Transverse colon (tissue), 3 donors: ENCODE measurements at regions not wholly inside any gene's neighbourhood (a gene's known extent, or its start where the extent isn't known, plus 50 kb on each side); places are given as distances from the start of the nearest gene placed in this dataset.

Experiments used
- CTCF ChIP-seq, 5 experiments: fragments of 200-600 bp in 3 of 5; fragments of 450-650 bp in 2 of 5; sonication (generic) in 3 of 5; IDR thresholded peaks; 1 replicate in 2 of 5; 2 replicates in 3 of 5; pipeline ENCODE4 v1.5.1; 2016 to 2017; ENCODE audit warnings: antibody characterized with exemption in 5 of 5, inconsistent platforms in 3 of 5, mild to moderate bottlenecking in 2 of 5, moderate library complexity in 1 of 5
- EP300 ChIP-seq: sonication (generic); formaldehyde crosslinking; IDR thresholded peaks from one replicate; pipeline ENCODE4 v1.6.1; 2017; ENCODE audit warnings: antibody characterized with exemption, low read depth
- POLR2A ChIP-seq: fragments of 450-650 bp; IDR thresholded peaks from one replicate; pipeline ENCODE4 v1.6.1; 2016; ENCODE audit warnings: antibody characterized with exemption, mild to moderate bottlenecking, moderate library complexity

DNA sequence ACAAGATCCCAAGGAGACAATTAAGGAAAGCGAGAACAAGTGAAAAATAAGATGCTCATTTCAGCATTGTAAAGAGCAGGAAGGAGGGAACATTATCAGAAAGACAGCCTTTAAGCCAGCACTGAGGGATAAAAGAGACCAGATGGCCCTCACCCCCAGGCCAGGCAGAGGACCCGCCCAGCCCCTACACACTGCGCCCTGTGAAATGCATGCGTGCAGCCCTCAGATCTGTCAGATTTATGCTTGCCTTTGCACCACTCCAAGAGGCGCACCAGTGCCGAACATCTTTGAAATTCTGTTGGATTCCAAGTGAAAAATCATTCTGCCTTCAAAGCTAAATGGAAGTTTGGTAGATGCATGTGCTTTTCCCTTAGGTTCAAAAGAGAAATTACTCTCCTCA, 378.0 kb downstream of the MLLT3 start:
- TF ChIP-seq CTCF (IDR thresholded peaks at IDR 0.05) (no peak), EP300 (no peak), POLR2A (no peak)
